RWPE1 (cell line): ENCODE measurements at regions not wholly inside any gene's neighbourhood (a gene's known extent, or its start where the extent isn't known, plus 50 kb on each side); places are given as distances from the start of the nearest gene placed in this dataset.

Experiments
- CTCF ChIA-PET: fragments of 350-600 bp; sonication (Branson Sonifier 250); formaldehyde crosslinking; extraction: SDS; loops from one replicate; lab custom pipeline; 2021; lab: Yijun Ruan, JAX
- POLR2A ChIA-PET: fragments of 400-600 bp; formaldehyde crosslinking; extraction: SDS; loops from one replicate; lab custom pipeline; 2020; ENCODE audit warnings: antibody characterized with exemption; ENCODE audit not compliant: low non-redundant PET; lab: Yijun Ruan, JAX
- DNase-seq: peaks from one replicate; pipeline ENCODE4 v3.0.0; 2012; ENCODE audit warnings: low spot score
- H3K27ac ChIP-seq: fragments of 450-650 bp; 2 replicates; pipeline ENCODE4 v1.5.1; 2017
- TF ChIP-seq, protein P1 (sequence below): fragments of 450-650 bp; conservative IDR thresholded peaks from 2 replicates; pipeline ENCODE4 v1.5.1; 2017; ENCODE audit warnings: low read depth, mild to moderate bottlenecking

DNA sequence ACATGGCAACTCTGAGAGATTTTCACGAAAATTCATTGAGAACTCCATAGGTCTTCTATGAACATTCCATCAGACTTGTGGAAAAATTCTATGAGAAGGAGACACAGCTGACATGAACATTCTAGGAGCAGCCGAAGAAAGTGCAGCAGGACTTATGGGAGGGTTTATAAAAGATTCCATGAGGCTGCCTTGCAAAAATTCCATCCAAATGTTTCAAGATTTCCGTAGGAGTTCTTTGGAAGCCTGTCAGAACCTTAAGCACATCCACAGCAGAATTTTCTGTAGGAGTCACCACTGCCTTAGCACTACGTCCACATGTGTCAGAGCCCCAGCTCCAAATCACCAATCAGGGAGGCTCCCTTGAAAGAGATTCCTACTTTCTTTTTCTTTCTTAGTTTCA is 67.0 kb upstream of the MSX1 start:
- ChIA-PET POLR2A (no interaction called here), CTCF (interaction anchor here (0.7 kb wide), 1 partner anchor 374 kb away, joined by 3 read pairs; no protein-coding TSS in a partner anchor)
- no peak overlapping the region for H3K27ac ChIP-seq
- TF ChIP-seq, protein P1, sequence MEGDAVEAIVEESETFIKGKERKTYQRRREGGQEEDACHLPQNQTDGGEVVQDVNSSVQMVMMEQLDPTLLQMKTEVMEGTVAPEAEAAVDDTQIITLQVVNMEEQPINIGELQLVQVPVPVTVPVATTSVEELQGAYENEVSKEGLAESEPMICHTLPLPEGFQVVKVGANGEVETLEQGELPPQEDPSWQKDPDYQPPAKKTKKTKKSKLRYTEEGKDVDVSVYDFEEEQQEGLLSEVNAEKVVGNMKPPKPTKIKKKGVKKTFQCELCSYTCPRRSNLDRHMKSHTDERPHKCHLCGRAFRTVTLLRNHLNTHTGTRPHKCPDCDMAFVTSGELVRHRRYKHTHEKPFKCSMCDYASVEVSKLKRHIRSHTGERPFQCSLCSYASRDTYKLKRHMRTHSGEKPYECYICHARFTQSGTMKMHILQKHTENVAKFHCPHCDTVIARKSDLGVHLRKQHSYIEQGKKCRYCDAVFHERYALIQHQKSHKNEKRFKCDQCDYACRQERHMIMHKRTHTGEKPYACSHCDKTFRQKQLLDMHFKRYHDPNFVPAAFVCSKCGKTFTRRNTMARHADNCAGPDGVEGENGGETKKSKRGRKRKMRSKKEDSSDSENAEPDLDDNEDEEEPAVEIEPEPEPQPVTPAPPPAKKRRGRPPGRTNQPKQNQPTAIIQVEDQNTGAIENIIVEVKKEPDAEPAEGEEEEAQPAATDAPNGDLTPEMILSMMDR = no peak
- no peak for DNase-seq

DNA sequence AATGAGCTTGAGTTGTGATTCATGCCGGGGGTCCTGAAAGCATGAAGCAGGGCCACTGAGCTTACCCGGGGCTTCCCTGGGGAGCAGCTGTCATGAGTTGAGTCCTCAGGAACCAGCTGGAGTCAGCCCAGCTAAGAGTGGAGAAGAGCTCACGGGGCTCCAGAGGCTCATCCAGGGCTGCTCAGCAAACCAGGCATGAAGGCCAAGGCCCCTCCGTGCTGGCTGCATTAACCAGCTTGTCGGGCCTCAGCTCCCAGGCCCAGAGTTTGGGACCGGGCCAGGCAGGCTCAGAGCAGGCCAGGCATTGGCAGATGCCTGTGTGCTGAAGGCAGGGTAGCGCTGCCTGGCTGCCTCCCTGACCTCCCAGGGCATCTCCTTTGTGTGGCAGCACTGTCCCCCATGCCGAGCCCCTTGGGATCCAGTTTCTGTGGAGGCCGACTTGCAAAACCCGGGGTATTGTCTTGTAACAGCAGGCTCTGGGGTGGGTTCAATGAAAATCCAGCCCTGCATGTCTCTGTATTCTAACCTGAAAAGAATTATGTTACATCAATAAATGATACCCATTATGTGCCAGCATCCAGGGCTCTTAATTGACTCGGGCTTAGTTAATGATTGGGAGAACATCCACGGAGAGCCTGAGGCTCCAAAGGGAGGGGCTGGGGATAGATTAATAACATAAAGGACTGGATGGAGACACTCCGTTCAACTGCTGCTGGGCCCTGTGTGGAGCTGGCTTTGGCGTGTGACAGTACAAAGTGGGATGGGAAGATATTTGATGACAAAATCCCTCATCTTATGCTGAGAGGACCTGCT is 68.0 kb upstream of the MSX1 start:
- H3K27ac ChIP-seq = no peak overlapping the region
- ChIA-PET CTCF (no interaction called here), POLR2A (no interaction called here)
- no peak for DNase-seq
- TF ChIP-seq, protein P1 = no peak

- CTCF ChIA-PET = no interaction called here
Measured at GRCh38 chr4:4789462-4789861, 70.0 kb upstream of the MSX1 start.

DNA sequence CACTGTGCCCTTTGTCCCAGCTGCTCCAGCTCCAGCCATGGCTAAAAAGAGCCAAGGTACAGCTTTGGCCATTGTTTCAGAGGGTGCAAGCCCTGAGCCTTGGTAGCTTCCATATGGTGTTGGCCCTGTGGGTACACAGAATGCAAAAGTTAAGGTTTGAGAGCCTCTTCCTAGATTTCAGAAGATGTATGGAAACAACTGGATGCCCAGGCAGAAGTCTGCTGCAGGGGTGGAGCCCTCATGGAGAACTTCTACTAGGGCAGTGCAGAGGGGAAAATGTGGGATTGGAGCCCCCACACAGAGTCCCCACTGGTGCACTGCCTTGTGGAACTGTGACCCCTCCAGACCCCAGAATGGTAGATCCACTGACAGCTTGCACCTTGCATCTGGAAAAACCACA is 70.9 kb upstream of the MSX1 start:
- ChIA-PET POLR2A (no interaction called here), CTCF (interaction anchor here (0.8 kb wide), 1 partner anchor 8 kb away, joined by 3 read pairs; no protein-coding TSS in a partner anchor)
- TF ChIP-seq, protein P1 = no peak
- DNase-seq = no peak
- no peak overlapping the region for H3K27ac ChIP-seq

More at GRCh38 chr4:4789462-4789861, 70.0 kb upstream of the MSX1 start:
- no peak overlapping the region for H3K27ac ChIP-seq
- TF ChIP-seq, protein P1 = no peak
- DNase-seq = no peak
- POLR2A ChIA-PET = no interaction called here

GRCh38 chr4:4787421-4787820 is 72.0 kb upstream of the MSX1 start:
- ChIA-PET POLR2A (no interaction called here), CTCF (no interaction called here)
- no peak for DNase-seq

DNA sequence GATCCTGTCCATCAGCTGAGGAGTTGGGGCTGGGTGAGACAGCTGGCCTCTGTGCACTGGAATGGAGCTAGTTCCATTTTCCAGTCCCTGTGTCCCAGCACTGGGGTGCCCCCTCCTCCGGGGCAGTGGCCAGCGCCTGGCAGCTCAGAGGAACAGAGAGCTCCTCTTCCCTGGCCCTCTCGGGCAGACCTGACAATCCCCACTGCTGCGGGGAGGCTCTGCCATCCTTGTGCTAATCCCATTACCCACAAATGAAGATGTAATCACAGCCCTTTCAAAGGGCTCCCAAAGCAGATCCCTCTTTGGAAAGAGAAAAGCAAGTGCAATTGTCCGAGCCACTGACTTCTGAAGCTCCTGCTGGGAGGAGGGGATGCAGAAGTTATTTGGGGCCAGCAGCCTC is 75.1 kb upstream of the MSX1 start:
- ChIA-PET POLR2A (no interaction called here), CTCF (interaction anchor here (0.7 kb wide), 1 partner anchor 10 kb away, joined by 3 read pairs; no protein-coding TSS in a partner anchor)
- TF ChIP-seq, protein P1 = no peak

More at GRCh38 chr4:4787421-4787820, 72.0 kb upstream of the MSX1 start:
- no peak overlapping the region for H3K27ac ChIP-seq
- TF ChIP-seq, protein P1 = no peak

More for the DNA sequence above, 75.1 kb upstream of the MSX1 start:
- no peak overlapping the region for H3K27ac ChIP-seq
- DNase-seq = no peak
